Stimulated activated CD4-positive, alpha-beta T cell treated with anti-CD3 and anti-CD28 coated beads, TNF-alpha, amount 100 ng/mL, for 24 hours (primary cell): ENCODE measurements at regions not wholly inside any gene's neighbourhood (a gene's known extent, or its start where the extent isn't known, plus 50 kb on each side); places are given as distances from the start of the nearest gene placed in this dataset.
"Not testable (repeated sequence)": the region's sequence is repeated elsewhere in the genome, so short reads cannot be mapped to it uniquely, and the experiment has no call there.

Experiments
- DNase-seq, 3 experiments: peaks; one replicate each; pipeline ENCODE4 v3.0.0-alpha.2; 2020; ENCODE audit warnings: low read depth in 3 of 3

DNA sequence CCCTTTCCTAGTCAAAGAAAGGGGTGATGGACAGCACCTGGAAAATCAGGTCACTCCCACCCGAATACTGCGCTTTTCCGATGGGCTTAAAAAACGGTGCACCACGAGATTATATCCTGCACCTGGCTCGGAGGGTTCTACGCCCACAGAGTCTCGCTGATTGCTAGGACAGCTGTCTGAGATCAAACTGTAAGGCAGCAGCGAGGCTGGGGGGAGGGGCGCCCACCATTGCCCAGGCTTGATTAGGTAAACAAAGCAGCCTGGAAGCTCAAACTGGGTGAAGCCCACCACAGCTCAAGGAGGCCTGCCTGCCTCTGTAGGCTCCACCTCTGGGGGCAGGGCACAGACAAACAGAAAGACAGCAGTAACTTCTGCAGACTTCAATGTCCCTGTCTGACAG lies 783.4 kb downstream of the NSUN3 start:
- DNase-seq, result not testable (repeated sequence)

- DNase-seq, result no peak
Observed at GRCh38 chr3:94862703-94863102, 799.8 kb downstream of the NSUN3 start.

DNA sequence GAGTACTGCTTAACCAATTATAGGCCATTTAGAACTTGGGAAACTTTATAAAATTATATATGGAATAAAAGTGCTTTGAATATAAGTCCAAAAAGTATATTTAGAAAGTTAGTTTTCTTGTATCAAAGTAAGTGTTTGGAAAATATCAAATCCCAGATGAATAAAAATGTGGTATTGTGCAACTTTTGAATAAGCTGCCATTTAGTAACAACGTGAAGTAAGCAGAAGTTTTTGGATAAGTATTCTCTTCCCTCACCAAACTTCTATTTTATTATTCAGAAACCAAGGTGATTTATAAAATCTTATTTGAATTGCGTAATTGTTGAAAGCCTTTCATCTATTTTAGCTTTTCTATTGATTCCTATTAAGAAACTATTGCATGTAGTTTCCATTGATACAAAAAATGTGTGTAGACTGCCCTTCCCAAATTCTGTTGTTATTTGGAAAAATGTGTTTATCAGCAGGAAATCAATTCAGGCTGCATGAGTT lies 806.2 kb downstream of the NSUN3 start:
- DNase-seq, result no peak

- DNase-seq, result no peak
Observed at GRCh38 chr3:94873751-94874150, 810.9 kb downstream of the NSUN3 start.

DNA sequence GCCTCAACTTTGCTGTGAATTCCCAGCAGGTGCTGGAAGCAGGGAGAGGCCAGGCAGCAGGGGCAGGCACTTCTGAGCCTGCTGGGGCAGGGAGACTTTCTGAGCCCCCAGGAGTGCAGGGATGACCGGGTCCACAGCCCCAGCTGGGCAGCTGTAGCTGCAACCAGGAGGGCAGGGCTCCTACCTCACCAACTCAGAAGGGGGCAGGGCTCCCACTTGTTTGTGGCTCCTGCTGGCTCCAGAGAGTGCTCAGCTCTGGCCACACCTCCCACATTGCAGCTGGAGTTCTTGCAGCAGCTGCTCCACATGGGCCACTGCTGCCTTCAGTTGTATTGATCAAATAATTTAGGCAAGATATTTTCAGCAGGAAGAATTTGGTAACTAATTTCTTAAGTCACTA lies 812.3 kb downstream of the NSUN3 start:
- no peak for DNase-seq

- no peak for DNase-seq
Observed at GRCh38 chr3:94887065-94887464, 824.2 kb downstream of the NSUN3 start.

DNA sequence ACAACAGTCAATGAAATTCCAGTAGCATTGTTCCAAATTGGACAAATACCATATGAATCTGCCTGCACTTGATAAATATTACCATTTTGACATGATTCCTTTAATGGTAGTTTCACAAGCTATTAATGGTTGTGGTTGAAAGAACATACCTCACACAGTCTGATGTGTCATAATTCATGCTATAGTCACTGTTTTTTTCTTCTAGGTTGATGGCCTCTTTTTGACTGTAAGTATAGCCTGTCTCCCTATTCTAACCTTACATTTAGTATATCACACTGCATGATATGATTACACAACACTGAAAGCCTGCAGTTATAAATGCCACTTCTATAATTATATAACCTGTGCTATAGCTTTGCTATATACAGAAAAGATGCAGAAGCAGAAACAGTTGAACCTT lies 834.1 kb downstream of the NSUN3 start:
- DNase-seq, result no peak

- DNase-seq, result no peak
Observed at GRCh38 chr3:94904156-94904674, 841.4 kb downstream of the NSUN3 start.

DNA sequence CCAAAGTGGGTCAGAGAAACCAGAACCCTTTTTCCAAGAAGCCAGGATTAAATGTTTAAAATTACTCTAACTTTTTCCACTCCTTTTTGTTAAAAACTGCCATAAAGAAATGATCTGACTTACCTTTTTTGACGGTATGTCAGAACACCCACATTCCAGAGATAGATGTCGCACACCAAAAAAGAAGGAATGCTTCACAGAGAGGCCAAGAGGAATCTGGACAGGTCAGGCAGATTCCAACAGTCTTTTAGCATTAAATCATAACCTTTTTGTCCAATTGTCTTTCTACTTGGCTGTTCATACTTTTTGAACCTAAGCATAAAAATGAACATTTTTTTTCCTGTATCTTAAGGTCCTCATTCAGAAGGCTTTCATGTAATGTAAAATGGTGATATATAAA lies 846.9 kb downstream of the NSUN3 start:
- DNase-seq, result no peak

DNA sequence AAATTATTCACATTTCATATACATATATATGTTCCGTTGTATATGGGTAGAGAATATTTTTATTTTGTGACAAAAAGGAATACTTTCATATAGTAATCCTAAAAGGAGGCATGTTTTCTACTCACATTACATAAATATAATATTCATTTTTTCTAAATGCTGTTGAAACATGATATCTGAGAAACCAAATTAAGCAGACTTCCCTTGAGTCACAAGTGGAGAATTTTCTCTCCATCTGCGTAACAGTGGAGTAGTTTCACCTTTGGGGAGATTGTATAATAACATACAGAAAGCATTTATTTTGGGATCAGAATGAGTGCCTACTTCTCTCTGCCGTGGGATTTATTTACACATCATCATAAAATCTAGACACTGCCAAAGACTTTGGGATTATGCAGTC lies 849.8 kb downstream of the NSUN3 start:
- no peak for DNase-seq

- no peak for DNase-seq
Observed at GRCh38 chr3:94927175-94927574, 864.3 kb downstream of the NSUN3 start.

- no peak for DNase-seq
Observed at GRCh38 chr3:94928921-94929320, 866.1 kb downstream of the NSUN3 start.

- no peak for DNase-seq
Observed at GRCh38 chr3:94935738-94936580, 873.1 kb downstream of the NSUN3 start.

- no peak for DNase-seq
Observed at GRCh38 chr3:94937980-94938379, 875.1 kb downstream of the NSUN3 start.

GRCh38 chr3:94946683-94947082 lies 883.8 kb downstream of the NSUN3 start:
- no peak for DNase-seq

- DNase-seq, result no peak
Observed at GRCh38 chr3:94961423-94962100, 898.7 kb downstream of the NSUN3 start.

DNA sequence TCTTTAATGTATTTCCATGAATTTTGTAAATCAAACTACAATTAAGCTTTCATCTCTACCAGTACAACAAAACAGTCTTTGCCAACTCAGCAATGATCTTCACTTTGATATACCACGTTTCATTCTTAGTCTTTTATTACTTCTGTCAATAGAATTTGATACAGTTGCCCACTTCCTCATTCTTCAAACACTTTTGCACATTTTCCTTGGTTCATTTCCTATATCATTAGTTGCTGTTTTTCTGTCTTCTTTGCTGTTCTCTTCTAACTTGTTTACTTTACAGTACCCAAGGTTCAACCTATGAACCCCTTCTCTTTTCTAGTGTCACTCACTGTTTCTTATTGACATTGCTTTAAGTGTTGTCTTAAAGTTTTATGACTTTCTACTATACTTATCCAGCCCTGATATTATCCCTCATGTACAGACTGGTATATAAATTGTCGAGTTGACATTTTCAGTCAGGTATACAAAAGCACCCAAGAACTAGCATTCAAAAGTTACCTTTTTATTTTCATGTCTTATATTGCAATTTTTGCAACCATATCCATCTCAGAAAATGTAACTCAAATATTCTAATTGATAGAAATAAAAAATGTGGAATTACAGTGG lies 903.1 kb downstream of the NSUN3 start:
- DNase-seq, result no peak

DNA sequence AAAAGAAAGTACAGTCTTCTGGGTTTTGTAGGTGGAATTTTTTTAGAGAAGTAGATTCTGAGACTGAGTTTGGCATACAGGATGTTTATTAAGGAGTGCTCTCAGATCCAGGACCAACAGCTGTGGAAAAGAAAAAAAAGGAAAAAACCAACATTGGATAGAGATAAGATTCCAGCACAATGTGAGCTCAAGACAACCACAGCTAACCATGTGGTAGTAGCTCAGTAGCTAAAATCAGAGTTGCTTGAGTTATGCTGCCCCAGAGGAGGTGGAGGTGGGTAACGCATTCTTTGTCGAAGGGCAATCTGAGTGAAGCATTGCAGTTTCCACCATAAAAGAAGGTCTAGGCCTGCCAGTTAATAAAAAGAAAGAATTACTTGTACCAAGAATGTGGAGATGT lies 904.3 kb downstream of the NSUN3 start:
- DNase-seq, result no peak

- DNase-seq, result no peak
Observed at GRCh38 chr3:94968519-94968918, 905.7 kb downstream of the NSUN3 start.

DNA sequence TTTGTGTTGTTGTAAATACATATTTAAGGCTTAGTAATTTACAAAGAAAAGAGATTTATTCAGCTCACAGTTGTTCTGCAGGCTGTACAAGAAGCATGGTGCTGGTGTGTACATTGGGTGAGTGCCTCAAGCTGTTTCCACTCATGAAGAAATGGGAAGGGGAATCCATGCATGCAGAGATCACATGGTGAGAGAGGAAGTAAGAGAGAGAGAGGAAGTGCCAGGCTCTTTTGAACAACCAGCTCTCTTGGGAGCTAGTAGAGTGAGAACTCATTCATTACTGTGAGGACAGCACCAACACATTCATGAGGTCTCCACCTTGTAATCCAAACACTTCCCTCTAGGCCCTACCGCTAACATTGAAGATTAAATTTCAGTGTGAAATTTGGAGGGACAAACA lies 909.2 kb downstream of the NSUN3 start:
- no peak for DNase-seq

- DNase-seq, result no peak
Observed at GRCh38 chr3:94978084-94978483, 915.2 kb downstream of the NSUN3 start.

DNA sequence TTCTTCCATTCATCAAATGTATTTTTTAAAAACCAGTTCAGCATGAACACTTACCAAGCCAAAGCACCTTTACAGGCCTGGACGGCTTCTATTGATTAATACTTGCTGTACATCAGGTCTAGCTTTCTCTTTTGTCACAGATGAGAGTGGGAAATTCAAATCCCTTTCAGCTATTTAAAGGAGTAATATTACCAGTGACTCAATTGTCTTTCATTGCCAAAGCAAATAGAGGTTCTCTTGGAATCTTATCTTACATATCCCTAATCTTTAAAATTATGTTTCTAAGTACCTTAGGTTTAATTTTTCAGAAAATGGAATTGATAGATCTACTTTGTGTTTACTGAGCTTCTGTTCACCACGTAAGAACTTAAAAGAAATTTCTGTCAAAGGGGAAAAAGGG lies 922.9 kb downstream of the NSUN3 start:
- no peak for DNase-seq
